ENCODE measurements at regions not wholly inside any gene's neighbourhood (a gene's known extent, or its start where the extent isn't known, plus 50 kb on each side); places are given as distances from the start of the nearest gene placed in this dataset.
"Not testable (repeated sequence)": the region's sequence is repeated elsewhere in the genome, so short reads cannot be mapped to it uniquely, and the experiment has no call there.

GRCh38 chr15:98523912-98524662, 124.3 kb upstream of the IGF1R start:
- no peak for DNase-seq (ENCODE audit: low read depth in 2 of 2)

- DNase-seq (ENCODE audit: low read depth in 2 of 2) = no peak
These were observed 123.3 kb upstream of the IGF1R start for GRCh38 chr15:98524838-98525660.

- no peak for DNase-seq (ENCODE audit: low read depth in 2 of 2)
These were observed 122.7 kb upstream of the IGF1R start for GRCh38 chr15:98525661-98526001.

- DNase-seq (ENCODE audit: low read depth in 2 of 2) = no peak
These were observed 122.2 kb upstream of the IGF1R start for GRCh38 chr15:98526094-98526493.

GRCh38 chr15:98528046-98528725, 120.2 kb upstream of the IGF1R start:
- no peak for DNase-seq (ENCODE audit: low read depth in 2 of 2)

- DNase-seq (ENCODE audit: low read depth in 2 of 2) = no peak
These were observed 118.9 kb upstream of the IGF1R start for GRCh38 chr15:98529205-98530145.

GRCh38 chr15:98530570-98530969, 117.8 kb upstream of the IGF1R start:
- DNase-seq (ENCODE audit: low read depth in 2 of 2) = no peak

- DNase-seq (ENCODE audit: low read depth in 2 of 2) = no peak
These were observed 116.3 kb upstream of the IGF1R start for GRCh38 chr15:98532063-98532462.

- no peak for DNase-seq (ENCODE audit: low read depth in 2 of 2)
These were observed 111.4 kb upstream of the IGF1R start for GRCh38 chr15:98536976-98537375.

GRCh38 chr15:98537516-98538060, 110.8 kb upstream of the IGF1R start:
- no peak for DNase-seq (ENCODE audit: low read depth in 2 of 2)

- no peak for DNase-seq (ENCODE audit: low read depth in 2 of 2)
These were observed 106.8 kb upstream of the IGF1R start for GRCh38 chr15:98541519-98541918.

- no peak for DNase-seq (ENCODE audit: low read depth in 2 of 2)
These were observed 105.1 kb upstream of the IGF1R start for GRCh38 chr15:98543237-98543636.

- DNase-seq (ENCODE audit: low read depth in 2 of 2) = no peak
These were observed 102.0 kb upstream of the IGF1R start for GRCh38 chr15:98546329-98546728.

GRCh38 chr15:98547275-98547674, 101.1 kb upstream of the IGF1R start:
- no peak for DNase-seq (ENCODE audit: low read depth in 2 of 2)

- no peak for DNase-seq (ENCODE audit: low read depth in 2 of 2)
These were observed 100.6 kb upstream of the IGF1R start for GRCh38 chr15:98547741-98548138.

- DNase-seq (ENCODE audit: low read depth in 2 of 2) = peak; percentile 20 to 39
These were observed 100.0 kb upstream of the IGF1R start for GRCh38 chr15:98548139-98548971.

GRCh38 chr15:98549003-98549402, 99.3 kb upstream of the IGF1R start:
- DNase-seq (ENCODE audit: low read depth in 2 of 2) = no peak

GRCh38 chr15:98549741-98550140, 98.6 kb upstream of the IGF1R start:
- no peak for DNase-seq (ENCODE audit: low read depth in 2 of 2)

GRCh38 chr15:98550363-98550762, 98.0 kb upstream of the IGF1R start:
- not testable (repeated sequence) for DNase-seq (ENCODE audit: low read depth in 2 of 2)

- DNase-seq (ENCODE audit: low read depth in 2 of 2) = no peak
These were observed 96.3 kb upstream of the IGF1R start for GRCh38 chr15:98551936-98552562.
